Epithelial cell of esophagus (primary cell): ENCODE measurements at regions not wholly inside any gene's neighbourhood (a gene's known extent, or its start where the extent isn't known, plus 50 kb on each side); places are given as distances from the start of the nearest gene placed in this dataset.
"Not testable (repeated sequence)": the region's sequence is repeated elsewhere in the genome, so short reads cannot be mapped to it uniquely, and the experiment has no call there.

Source experiments
- DNase-seq: peaks from one replicate; pipeline ENCODE4 v3.0.0; 2010; ENCODE audit warnings: low read depth
- H3K4me3 ChIP-seq: 2 replicates; pipeline ENCODE4 v1.5.1; 2011; ENCODE audit warnings: mild to moderate bottlenecking, low read length, control low read depth
- TF ChIP-seq, protein P1 (sequence below): IDR thresholded peaks from 2 replicates; pipeline ENCODE4 v1.5.1; 2011; ENCODE audit warnings: low read depth, mild to moderate bottlenecking, low read length, control low read depth, inconsistent platforms; ENCODE audit not compliant: insufficient read depth; ENCODE audit errors: missing control alignments

DNA sequence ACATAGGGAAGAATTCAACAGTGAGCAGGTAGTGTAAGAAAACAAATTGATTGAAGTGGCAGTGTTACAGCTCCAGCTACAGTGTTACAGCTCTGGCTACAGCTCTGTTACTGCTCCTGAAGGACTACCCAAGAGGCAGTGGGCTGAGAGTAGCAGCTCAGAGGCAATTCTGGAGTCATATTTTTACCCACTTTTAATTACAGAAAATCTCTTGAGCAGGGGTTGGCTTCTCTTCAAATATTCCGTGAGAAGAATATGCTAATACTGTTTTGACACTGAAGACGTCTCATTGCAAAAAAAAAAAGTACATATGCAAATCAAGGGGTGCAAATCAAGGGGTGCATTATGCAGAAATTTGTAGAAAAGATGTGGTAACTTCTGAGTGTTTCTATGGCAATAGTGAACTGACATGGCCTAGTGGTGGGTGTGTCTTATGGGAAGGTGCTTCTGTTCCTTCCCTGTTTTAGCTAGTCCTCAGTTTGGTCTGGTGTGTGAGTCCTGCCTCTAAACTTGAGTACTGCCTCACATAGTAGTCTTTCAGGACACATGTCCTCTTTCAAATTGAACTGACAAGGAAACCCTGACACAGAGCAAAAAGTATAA is 630.8 kb upstream of the AMELY start:
- H3K4me3 ChIP-seq = no peak overlapping the region
- TF ChIP-seq, protein P1, sequence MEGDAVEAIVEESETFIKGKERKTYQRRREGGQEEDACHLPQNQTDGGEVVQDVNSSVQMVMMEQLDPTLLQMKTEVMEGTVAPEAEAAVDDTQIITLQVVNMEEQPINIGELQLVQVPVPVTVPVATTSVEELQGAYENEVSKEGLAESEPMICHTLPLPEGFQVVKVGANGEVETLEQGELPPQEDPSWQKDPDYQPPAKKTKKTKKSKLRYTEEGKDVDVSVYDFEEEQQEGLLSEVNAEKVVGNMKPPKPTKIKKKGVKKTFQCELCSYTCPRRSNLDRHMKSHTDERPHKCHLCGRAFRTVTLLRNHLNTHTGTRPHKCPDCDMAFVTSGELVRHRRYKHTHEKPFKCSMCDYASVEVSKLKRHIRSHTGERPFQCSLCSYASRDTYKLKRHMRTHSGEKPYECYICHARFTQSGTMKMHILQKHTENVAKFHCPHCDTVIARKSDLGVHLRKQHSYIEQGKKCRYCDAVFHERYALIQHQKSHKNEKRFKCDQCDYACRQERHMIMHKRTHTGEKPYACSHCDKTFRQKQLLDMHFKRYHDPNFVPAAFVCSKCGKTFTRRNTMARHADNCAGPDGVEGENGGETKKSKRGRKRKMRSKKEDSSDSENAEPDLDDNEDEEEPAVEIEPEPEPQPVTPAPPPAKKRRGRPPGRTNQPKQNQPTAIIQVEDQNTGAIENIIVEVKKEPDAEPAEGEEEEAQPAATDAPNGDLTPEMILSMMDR = no peak
- DNase-seq = no peak

DNA sequence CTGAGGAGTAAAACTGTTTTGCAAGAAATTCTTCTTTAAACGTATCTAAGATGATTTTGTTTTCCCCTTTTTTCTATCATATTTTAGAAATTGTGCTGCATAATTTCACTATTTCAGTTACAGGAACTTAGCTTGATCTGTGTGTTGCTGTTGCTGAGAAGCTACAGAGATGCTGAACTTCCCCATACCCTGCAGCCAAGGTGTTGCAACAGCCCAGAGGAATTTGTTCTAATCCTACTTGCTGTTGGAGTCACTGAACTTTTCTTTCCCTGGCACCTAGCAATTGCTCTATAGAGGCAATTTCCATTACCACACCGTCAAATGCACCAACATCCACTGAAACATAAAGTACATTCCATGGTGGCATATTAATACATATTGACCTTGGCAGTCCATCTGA is 617.8 kb upstream of the AMELY start:
- TF ChIP-seq, protein P1 = no peak
- no peak overlapping the region for H3K4me3 ChIP-seq
- peak; percentile 54 for DNase-seq

DNA sequence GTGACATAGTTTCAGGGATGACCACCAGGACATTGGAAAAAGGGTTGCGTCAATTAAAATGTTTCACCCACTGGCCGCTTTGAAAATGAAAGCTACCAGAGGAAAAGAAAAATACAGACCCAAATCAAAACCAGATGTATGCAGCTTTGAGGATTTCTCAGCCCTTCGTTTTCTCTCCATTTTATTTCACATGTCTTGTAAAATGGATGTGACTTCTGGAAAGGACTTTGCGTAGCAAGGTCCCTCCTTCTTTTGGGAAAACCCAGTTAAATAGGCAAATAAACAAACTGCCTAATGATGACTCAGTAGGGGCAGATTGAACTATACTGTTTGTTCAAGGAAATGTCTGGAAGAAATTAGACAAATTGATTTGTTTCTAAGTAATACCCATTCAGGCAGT is 616.0 kb upstream of the AMELY start:
- not testable (repeated sequence) for DNase-seq, H3K4me3 ChIP-seq

DNA sequence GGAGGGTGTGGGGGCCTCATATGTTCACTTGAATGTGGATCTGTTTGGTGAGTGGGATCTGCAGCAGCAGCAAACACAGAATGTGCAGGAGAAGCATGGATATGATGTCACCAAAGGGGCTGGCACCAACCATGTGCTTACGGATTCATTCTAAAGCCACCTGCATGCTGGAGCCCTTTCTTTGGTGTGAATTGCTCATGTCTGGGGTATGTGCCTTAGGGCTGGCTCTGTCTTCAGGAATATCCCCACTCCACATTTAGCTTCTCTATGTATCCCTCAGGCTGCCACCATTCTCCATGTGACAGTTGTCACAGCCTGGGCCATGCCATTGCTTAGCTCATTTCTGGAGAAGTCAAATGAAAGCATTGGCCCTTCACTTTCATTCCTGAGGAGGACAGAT is 606.8 kb upstream of the AMELY start:
- TF ChIP-seq, protein P1 = no peak

DNA sequence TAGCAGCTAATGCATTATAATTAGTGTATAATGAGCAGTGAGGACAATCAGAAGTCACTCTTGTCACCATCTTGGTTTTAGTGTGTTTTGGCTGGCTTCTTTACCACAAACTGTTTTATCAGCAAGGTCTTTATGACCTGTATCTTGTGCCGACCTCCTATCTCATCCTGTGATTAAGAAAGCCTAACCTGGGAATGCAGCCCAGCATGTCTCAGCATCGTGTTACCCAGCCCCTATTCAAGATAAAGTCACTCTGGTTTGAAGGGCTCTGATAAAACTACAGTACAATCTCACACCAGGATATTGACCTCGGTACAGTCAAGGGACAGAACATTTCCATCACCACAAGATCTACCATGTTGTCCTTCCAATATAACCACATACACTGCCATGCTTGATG is 604.7 kb upstream of the AMELY start:
- TF ChIP-seq, protein P1 = no peak
- DNase-seq = no peak

More for the DNA sequence above, 606.8 kb upstream of the AMELY start:
- H3K4me3 ChIP-seq = no peak overlapping the region
- no peak for DNase-seq

DNA sequence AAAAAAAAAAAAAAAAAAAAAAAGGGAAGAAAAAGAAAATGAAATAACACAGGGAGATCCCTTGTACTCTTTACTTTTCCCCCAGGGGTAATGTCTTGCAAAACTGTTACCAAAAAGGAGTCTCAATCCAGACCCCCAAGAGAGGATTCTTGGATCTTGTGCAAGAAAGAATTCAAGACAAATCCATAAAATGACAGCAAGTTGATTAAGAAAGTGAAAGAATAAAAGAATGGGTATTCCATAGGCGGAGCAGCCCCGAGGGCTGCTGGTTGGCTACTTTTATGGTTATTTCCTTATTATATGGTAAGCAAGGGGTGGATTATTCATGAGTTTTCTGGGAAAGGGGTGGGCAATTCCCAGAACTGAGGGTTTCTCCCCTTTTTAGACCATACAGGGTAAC is 604.3 kb upstream of the AMELY start:
- no peak for DNase-seq
- no peak overlapping the region for H3K4me3 ChIP-seq
- TF ChIP-seq, protein P1 = no peak

More for the DNA sequence above, 604.7 kb upstream of the AMELY start:
- no peak overlapping the region for H3K4me3 ChIP-seq

DNA sequence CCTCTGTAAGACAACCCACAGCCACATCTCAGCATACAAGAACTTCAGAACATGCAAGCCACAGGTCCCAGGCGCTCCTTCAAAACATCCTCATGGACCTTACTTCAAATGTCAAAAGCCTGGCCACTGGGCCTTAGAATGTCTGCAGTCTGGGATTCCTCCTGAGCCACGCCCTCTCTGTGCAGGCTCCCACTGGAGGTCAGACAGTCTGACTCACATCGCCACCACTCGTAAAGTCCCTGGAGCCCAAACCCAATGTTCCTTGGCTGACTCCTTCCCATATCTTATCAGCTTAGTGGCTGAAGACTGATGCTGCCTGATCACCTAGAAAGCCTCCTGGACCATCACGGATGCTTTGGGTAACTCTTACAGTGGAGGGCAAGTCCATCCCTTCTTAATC is 591.3 kb upstream of the AMELY start:
- TF ChIP-seq, protein P1 = no peak
- DNase-seq = peak; percentile 8

DNA sequence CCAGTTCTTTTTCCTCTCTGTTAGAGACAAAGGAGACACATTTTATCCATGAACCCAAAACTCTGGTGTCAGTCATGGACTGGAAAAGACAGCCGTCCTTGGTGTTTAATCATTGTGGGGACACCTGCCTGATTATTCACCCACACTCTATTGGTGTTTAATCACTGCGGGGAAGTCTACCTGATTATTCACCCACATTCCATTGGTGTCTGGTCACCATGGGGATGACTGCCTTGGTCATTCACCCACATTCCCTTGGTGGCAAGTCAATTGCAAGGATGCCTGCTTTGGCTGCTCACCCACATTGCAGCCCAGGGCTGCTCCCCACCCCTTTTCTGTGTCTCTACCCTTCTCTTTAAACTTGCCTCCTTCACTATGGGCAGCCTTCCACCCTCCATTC is 589.7 kb upstream of the AMELY start:
- no peak overlapping the region for H3K4me3 ChIP-seq
- TF ChIP-seq, protein P1 = no peak
- DNase-seq = peak; percentile 85

More for the DNA sequence above, 591.3 kb upstream of the AMELY start:
- H3K4me3 ChIP-seq = no peak overlapping the region
